ENCODE measurements at regions not wholly inside any gene's neighbourhood (a gene's known extent, or its start where the extent isn't known, plus 50 kb on each side); places are given as distances from the start of the nearest gene placed in this dataset.

GRCh38 chr12:102334765-102335164 lies 137.1 kb upstream of the PMCH start:
- ChIA-PET CTCF (no interaction called here), POLR2A (ENCODE audit: unreplicated experiment) (no interaction called here)
- intact Hi-C loops (cut with micrococcal nuclease; ENCODE audit: unreplicated experiment): no loop called here
- TF ChIP-seq, protein P1, sequence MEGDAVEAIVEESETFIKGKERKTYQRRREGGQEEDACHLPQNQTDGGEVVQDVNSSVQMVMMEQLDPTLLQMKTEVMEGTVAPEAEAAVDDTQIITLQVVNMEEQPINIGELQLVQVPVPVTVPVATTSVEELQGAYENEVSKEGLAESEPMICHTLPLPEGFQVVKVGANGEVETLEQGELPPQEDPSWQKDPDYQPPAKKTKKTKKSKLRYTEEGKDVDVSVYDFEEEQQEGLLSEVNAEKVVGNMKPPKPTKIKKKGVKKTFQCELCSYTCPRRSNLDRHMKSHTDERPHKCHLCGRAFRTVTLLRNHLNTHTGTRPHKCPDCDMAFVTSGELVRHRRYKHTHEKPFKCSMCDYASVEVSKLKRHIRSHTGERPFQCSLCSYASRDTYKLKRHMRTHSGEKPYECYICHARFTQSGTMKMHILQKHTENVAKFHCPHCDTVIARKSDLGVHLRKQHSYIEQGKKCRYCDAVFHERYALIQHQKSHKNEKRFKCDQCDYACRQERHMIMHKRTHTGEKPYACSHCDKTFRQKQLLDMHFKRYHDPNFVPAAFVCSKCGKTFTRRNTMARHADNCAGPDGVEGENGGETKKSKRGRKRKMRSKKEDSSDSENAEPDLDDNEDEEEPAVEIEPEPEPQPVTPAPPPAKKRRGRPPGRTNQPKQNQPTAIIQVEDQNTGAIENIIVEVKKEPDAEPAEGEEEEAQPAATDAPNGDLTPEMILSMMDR (conservative IDR thresholded peaks at IDR 0.05): no peak
- TF ChIP-seq EZH2 (IDR thresholded peaks at IDR 0.05; ENCODE audit: low read depth): no peak
- Histone ChIP-seq H3F3A (ENCODE audit: insufficient read depth, low read depth) (no peaks in the 10 kb centered on the region), H3K27ac (no peak overlapping the region), H3K27me3 (ENCODE audit: insufficient read depth, low read depth) (no peaks in the 10 kb centered on the region), H3K4me1 (replicated peaks; ENCODE audit: insufficient read depth) (no peaks in the 10 kb centered on the region), H3K4me2 (no peak overlapping the region), H3K4me3 (no peak overlapping the region), H3K9me3 (ENCODE audit: insufficient read depth, low read depth) (no peaks in the 10 kb centered on the region), H3K36me3 (ENCODE audit: low read depth) (no peaks in the 10 kb centered on the region), H4K20me1 (ENCODE audit: insufficient read depth) (0 out of 2 replicates have a peak, but pooled peaks cover 2% of the 10 kb centered on the region), H3K79me2 (ENCODE audit: low read depth) (no peaks in the 10 kb centered on the region), H2AFZ (no peak overlapping the region), H3K9me2 (ENCODE audit: insufficient read depth) (no peaks in the 10 kb centered on the region)
- DNase-seq: no peak
- BruUV-seq (replicated peaks): no TSS peak

DNA sequence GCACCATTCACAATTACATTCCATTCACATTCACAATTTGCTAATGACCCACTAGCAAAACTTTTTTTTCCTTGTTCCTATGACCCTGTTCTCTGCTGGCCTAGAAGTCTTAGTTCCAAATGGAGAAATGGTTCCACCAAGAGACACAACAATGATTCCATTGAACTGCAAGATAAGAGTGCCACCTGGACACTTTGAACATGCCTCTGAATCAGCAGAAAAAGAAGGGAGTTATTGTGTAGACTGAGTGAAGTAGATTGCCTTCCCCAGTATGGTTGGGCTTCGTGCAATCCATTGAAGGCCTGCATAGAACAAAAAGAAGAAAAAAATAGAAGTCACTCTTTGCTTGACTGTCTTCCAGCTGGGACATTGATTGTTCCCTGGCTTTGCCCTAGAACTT lies 133.8 kb upstream of the PMCH start:
- H3K4me2 ChIP-seq: no peak overlapping the region
- H3K79me2 ChIP-seq (ENCODE audit: low read depth): no peaks in the 10 kb centered on the region
- no peaks in the 10 kb centered on the region for H3K9me3 ChIP-seq (ENCODE audit: insufficient read depth, low read depth)
- DNase-seq: no peak
- ChIA-PET CTCF (no interaction called here), POLR2A (ENCODE audit: unreplicated experiment) (no interaction called here)
- H3K4me1 ChIP-seq (replicated peaks; ENCODE audit: insufficient read depth): no peaks in the 10 kb centered on the region
- no peak overlapping the region for H3K27ac ChIP-seq
- intact Hi-C loops (cut with micrococcal nuclease; ENCODE audit: unreplicated experiment): no loop called here
- H3F3A ChIP-seq (ENCODE audit: insufficient read depth, low read depth): no peaks in the 10 kb centered on the region
- no peaks in the 10 kb centered on the region for H3K36me3 ChIP-seq (ENCODE audit: low read depth)
- 0 out of 2 replicates have a peak, but pooled peaks cover 2% of the 10 kb centered on the region for H4K20me1 ChIP-seq (ENCODE audit: insufficient read depth)
- H2AFZ ChIP-seq: no peak overlapping the region
- H3K4me3 ChIP-seq: no peak overlapping the region
- H3K27me3 ChIP-seq (ENCODE audit: insufficient read depth, low read depth): no peaks in the 10 kb centered on the region
- H3K9me2 ChIP-seq (ENCODE audit: insufficient read depth): no peaks in the 10 kb centered on the region
- TF ChIP-seq, protein P1 (conservative IDR thresholded peaks at IDR 0.05): no peak
- no peak for TF ChIP-seq EZH2 (IDR thresholded peaks at IDR 0.05; ENCODE audit: low read depth)
- BruUV-seq (replicated peaks): no TSS peak

DNA sequence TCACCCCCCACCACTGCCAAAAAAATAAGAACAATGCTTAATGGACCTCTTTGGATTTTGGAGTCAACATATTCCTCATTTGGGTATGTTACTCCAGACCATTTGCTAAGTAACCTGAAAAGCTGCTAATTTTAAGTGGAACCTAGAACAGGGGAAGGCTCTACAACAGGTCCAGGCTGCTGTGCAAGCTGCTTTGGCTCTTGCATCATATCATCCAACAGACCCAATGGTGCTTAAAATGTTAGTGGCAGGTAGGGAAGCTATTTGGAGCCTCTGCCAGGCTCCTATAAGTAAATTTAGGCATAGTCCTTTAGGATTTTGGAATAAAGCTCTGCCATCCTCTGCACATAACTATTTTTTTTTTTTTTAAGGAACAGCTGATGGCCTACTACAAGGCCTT lies 132.2 kb upstream of the PMCH start:
- Histone ChIP-seq H2AFZ (no peak overlapping the region), H3K9me3 (ENCODE audit: insufficient read depth, low read depth) (no peaks in the 10 kb centered on the region), H3K4me1 (replicated peaks; ENCODE audit: insufficient read depth) (no peaks in the 10 kb centered on the region), H4K20me1 (ENCODE audit: insufficient read depth) (0 out of 2 replicates have a peak, but pooled peaks cover 2% of the 10 kb centered on the region), H3K36me3 (ENCODE audit: low read depth) (no peaks in the 10 kb centered on the region), H3K79me2 (ENCODE audit: low read depth) (no peaks in the 10 kb centered on the region), H3K9me2 (ENCODE audit: insufficient read depth) (no peaks in the 10 kb centered on the region), H3F3A (ENCODE audit: insufficient read depth, low read depth) (no peaks in the 10 kb centered on the region), H3K27ac (no peak overlapping the region), H3K4me3 (no peak overlapping the region), H3K4me2 (no peak overlapping the region), H3K27me3 (ENCODE audit: insufficient read depth, low read depth) (no peaks in the 10 kb centered on the region)
- ChIA-PET POLR2A (ENCODE audit: unreplicated experiment) (no interaction called here), CTCF (no interaction called here)
- TF ChIP-seq, protein P1 (conservative IDR thresholded peaks at IDR 0.05): no peak
- no peak for TF ChIP-seq EZH2 (IDR thresholded peaks at IDR 0.05; ENCODE audit: low read depth)
- DNase-seq: no peak
- intact Hi-C loops (cut with micrococcal nuclease; ENCODE audit: unreplicated experiment): no loop called here
- no TSS peak for BruUV-seq (replicated peaks)
